GM23338 (cell line): ENCODE measurements at regions not wholly inside any gene's neighbourhood (a gene's known extent, or its start where the extent isn't known, plus 50 kb on each side); places are given as distances from the start of the nearest gene placed in this dataset.

Experiments used
- ATAC-seq: fragments of 200-7000 bp; cut with Tn5 transposase; 3 replicates; pipeline ENCODE4 v1.9.1; 2020
- DNase-seq: peaks from one replicate; pipeline ENCODE4 v3.0.0-alpha.2; 2015; ENCODE audit warnings: low spot score
- H2AFZ ChIP-seq: fragments of 200-600 bp; sonication (generic); 2 replicates; pipeline ENCODE4 v1.8.0; 2016; ENCODE audit warnings: antibody characterized with exemption, mild to moderate bottlenecking, moderate library complexity
- H3F3A ChIP-seq: fragments of 200-600 bp; sonication (generic); replicated peaks from 2 replicates; pipeline ENCODE4 v1.8.0; 2017; ENCODE audit warnings: antibody characterized with exemption, mixed run types, low read depth
- H3K27ac ChIP-seq: fragments of 200-600 bp; sonication (generic); 2 replicates; pipeline ENCODE4 v1.6.1; 2016; ENCODE audit warnings: low read depth
- H3K27me3 ChIP-seq: fragments of 200-600 bp; sonication (generic); 2 replicates; pipeline ENCODE4 v1.8.0; 2016; ENCODE audit warnings: mild to moderate bottlenecking, mixed run types, moderate library complexity; ENCODE audit not compliant: insufficient read depth
- H3K36me3 ChIP-seq: fragments of 200-600 bp; sonication (generic); 2 replicates; pipeline ENCODE4 v1.8.0; 2016; ENCODE audit warnings: mild to moderate bottlenecking; ENCODE audit not compliant: insufficient read depth
- H3K4me1 ChIP-seq: fragments of 200-600 bp; sonication (generic); 2 replicates; pipeline ENCODE4 v1.8.0; 2016; ENCODE audit warnings: mild to moderate bottlenecking, moderate library complexity; ENCODE audit not compliant: insufficient read depth
- H3K4me2 ChIP-seq: fragments of 200-600 bp; sonication (generic); 2 replicates; pipeline ENCODE4 v1.7.1; 2017; ENCODE audit warnings: mixed run types
- H3K4me3 ChIP-seq: fragments of 200-600 bp; sonication (generic); 2 replicates; pipeline ENCODE4 v1.6.1; 2016; ENCODE audit warnings: mixed run types
- H3K79me2 ChIP-seq: fragments of 200-600 bp; sonication (generic); replicated peaks from 2 replicates; pipeline ENCODE4 v1.8.0; 2017; ENCODE audit warnings: mild to moderate bottlenecking; ENCODE audit not compliant: insufficient read depth
- H3K9me2 ChIP-seq: fragments of 200-600 bp; sonication (generic); 2 replicates; pipeline ENCODE4 v1.8.0; 2017; ENCODE audit not compliant: insufficient read depth
- H4K20me1 ChIP-seq: fragments of 200-600 bp; sonication (generic); replicated peaks from 2 replicates; pipeline ENCODE4 v1.8.0; 2017; ENCODE audit warnings: mild to moderate bottlenecking; ENCODE audit not compliant: insufficient read depth
- H3K27ac Mint-ChIP-seq: 2 replicates; pipeline ENCODE4 v1.8.0; 2020; ENCODE audit warnings: inconsistent platforms, mild to moderate bottlenecking, moderate library complexity, mixed read lengths
- H3K27me3 Mint-ChIP-seq: 3 replicates; pipeline ENCODE4 v1.8.0; 2022; ENCODE audit warnings: low read depth, mild to moderate bottlenecking, moderate library complexity, mixed read lengths, inconsistent platforms; ENCODE audit not compliant: insufficient read depth, poor library complexity
- H3K36me3 Mint-ChIP-seq: 3 replicates; pipeline ENCODE4 v1.8.0; 2021; ENCODE audit warnings: low read depth, mild to moderate bottlenecking, inconsistent platforms, moderate library complexity, mixed read lengths
- H3K4me1 Mint-ChIP-seq: 3 replicates; pipeline ENCODE4 v1.8.0; 2020; ENCODE audit warnings: mild to moderate bottlenecking, inconsistent platforms, mixed read lengths
- H3K4me3 Mint-ChIP-seq: 3 replicates; pipeline ENCODE4 v1.8.0; 2021; ENCODE audit warnings: moderate library complexity, mild to moderate bottlenecking, inconsistent platforms, mixed read lengths
- H3K9me3 Mint-ChIP-seq: 3 replicates; pipeline ENCODE4 v1.8.0; 2020; ENCODE audit warnings: moderate library complexity, mild to moderate bottlenecking, inconsistent platforms, mixed read lengths
- CREB1 ChIP-seq: fragments of 250-450 bp; sonication (Bioruptor Pico); IDR thresholded peaks from 2 replicates; pipeline ENCODE4 v1.5.0; 2020; ENCODE audit warnings: low read depth, mild to moderate bottlenecking, moderate library complexity
- CTCF ChIP-seq, 2 experiments: fragments of 200-600 bp in 1 of 2; sonication (generic) in 1 of 2; conservative IDR thresholded peaks; 2 replicates each; pipeline versions ENCODE4 v1.5.1 to v1.6.1; 2016 to 2017; ENCODE audit warnings: antibody characterized with exemption in 2 of 2, low read depth in 2 of 2, mild to moderate bottlenecking in 2 of 2, moderate library complexity in 1 of 2
- EZH2 ChIP-seq: fragments of 200-600 bp; sonication (generic); IDR thresholded peaks from one replicate; pipeline ENCODE4 v1.8.0; 2017; ENCODE audit warnings: antibody characterized with exemption, mild to moderate bottlenecking, low read depth; ENCODE audit not compliant: unreplicated experiment
- EZH2phosphoT487 ChIP-seq: fragments of 200-600 bp; sonication (generic); IDR thresholded peaks from one replicate; pipeline ENCODE4 v1.8.1; 2018; ENCODE audit warnings: antibody characterized with exemption; ENCODE audit not compliant: unreplicated experiment
- JUNB ChIP-seq: IDR thresholded peaks from one replicate; pipeline ENCODE4 v1.6.1; 2016; ENCODE audit warnings: antibody characterized with exemption; ENCODE audit not compliant: unreplicated experiment
- NANOG ChIP-seq: IDR thresholded peaks from 2 replicates; pipeline ENCODE4 v1.6.1; 2016; ENCODE audit warnings: antibody characterized with exemption, borderline replicate concordance
- POLR2AphosphoS5 ChIP-seq: IDR thresholded peaks from 2 replicates; pipeline ENCODE4 v1.6.1; 2016; ENCODE audit warnings: antibody characterized with exemption, low read depth
- REST ChIP-seq: IDR thresholded peaks from one replicate; pipeline ENCODE4 v1.6.1; 2018; ENCODE audit warnings: antibody characterized with exemption; ENCODE audit not compliant: unreplicated experiment
- STAT1 ChIP-seq: IDR thresholded peaks from one replicate; pipeline ENCODE4 v1.6.1; 2016; ENCODE audit warnings: antibody characterized with exemption; ENCODE audit not compliant: unreplicated experiment
- ZNF462 ChIP-seq: fragments of 250-450 bp; sonication (Bioruptor Pico); IDR thresholded peaks from 2 replicates; pipeline ENCODE4 v1.5.0; 2020; ENCODE audit warnings: mild to moderate bottlenecking, moderate library complexity

- Histone ChIP-seq H3K36me3 (no peaks in the 10 kb centered on the region), H3K4me2 (no peak overlapping the region), H3K4me3 (no peak overlapping the region), H3K27me3 (no peaks in the 10 kb centered on the region), H3F3A (no peaks in the 10 kb centered on the region), H4K20me1 (no peaks in the 10 kb centered on the region), H3K79me2 (no peaks in the 10 kb centered on the region), H2AFZ (no peak overlapping the region), H3K4me1 (no peaks in the 10 kb centered on the region), H3K9me2 (peaks cover 3% of the 10 kb centered on the region; the same call in 1 of the 2 replicates), H3K27ac (no peak overlapping the region)
- TF ChIP-seq NANOG = no peak
- no peak for TF ChIP-seq CTCF (conservative IDR thresholded peaks at IDR 0.05; ENCODE audit: low read depth in 2 of 2)
- no peak for TF ChIP-seq POLR2AphosphoS5
- no peak for TF ChIP-seq STAT1
- no peak for TF ChIP-seq EZH2
- TF ChIP-seq EZH2phosphoT487 = no peak
- no peak for TF ChIP-seq ZNF462
- TF ChIP-seq JUNB = no peak
- no peak for TF ChIP-seq REST
- TF ChIP-seq CREB1 (CRISPR knock-in tag) = no peak
- H3K27ac Mint-ChIP-seq = no peak overlapping the region
- H3K27me3 Mint-ChIP-seq = peaks cover 1% of the 10 kb centered on the region
- no peak overlapping the region for H3K4me3 Mint-ChIP-seq
- peaks cover 3% of the 10 kb centered on the region; the same call in 1 of the 3 replicates for H3K36me3 Mint-ChIP-seq
- H3K4me1 Mint-ChIP-seq = peaks cover 7% of the 10 kb centered on the region; the same call in 2 of the 3 replicates
- H3K9me3 Mint-ChIP-seq = no peaks in the 10 kb centered on the region
- no peak for DNase-seq
- no peak for ATAC-seq
These were observed 488.6 kb downstream of the CSNK1G3 start for GRCh38 chr5:124000538-124000937.
